Heart left ventricle (tissue), 13 donors: ENCODE measurements at regions not wholly inside any gene's neighbourhood (a gene's known extent, or its start where the extent isn't known, plus 50 kb on each side); places are given as distances from the start of the nearest gene placed in this dataset.

Experiments
- CTCF ChIP-seq, 12 donors: fragments of 200-600 bp; sonication (generic) in 4 of 12; IDR thresholded peaks; one replicate each; pipeline versions ENCODE4 v1.5.0 to v1.8.0; 2018 to 2022; ENCODE audit warnings: antibody characterized with exemption in 12 of 12, mild to moderate bottlenecking in 5 of 12
- POLR2A ChIP-seq, 2 donors: fragments of 450-650 bp; IDR thresholded peaks; one replicate each; pipeline ENCODE4 v1.6.1; 2017; ENCODE audit warnings: antibody characterized with exemption in 2 of 2, mild to moderate bottlenecking in 2 of 2, moderate library complexity in 2 of 2
- donor health status: ischemic (EF 13 %, LVEDD 7.1; RV severe dilation, severe dysfunction).
- donor health status: DM: no; HTN: yes; CAD: no.
- donor health status: DM: no; HTN: no; CAD: no.
- donor health status: ischemic (EF 25% LVEDD 6.9; RV normal size, moderate dysfunction).
- donor health status: ischemic (EF 25% LVEDD 5.7; RV mildly dilated, moderate dysfunction).
- donor health status: ischemic (EF 35%, LVEDD 5.7; RV mildly dilated, moderate dysfunction).
- donor health status: nonischemic (EF 11% LVEDD 7.7; RV severe dilation, severe dysfunction).
- donor health status: DM: yes; HTN: yes; CAD: no.
- donor health status: PGD.
- donor health status: ischemic (EF 29% LVEDD 5.4; RV normal size, mild dysfunction).
- donor health status: nonischemic (EF 23%, LVEDD 6.1; RV moderate dilation, normal function).

GRCh38 chr20:56731476-56731875 is 102.4 kb downstream of the TFAP2C start:
- no peak for TF ChIP-seq CTCF (IDR thresholded peaks at IDR 0.05)
- no peak for TF ChIP-seq POLR2A (IDR thresholded peaks at IDR 0.05)
